Ureter (tissue), 1 donor: ENCODE measurements at regions not wholly inside any gene's neighbourhood (a gene's known extent, or its start where the extent isn't known, plus 50 kb on each side); places are given as distances from the start of the nearest gene placed in this dataset.
"Not testable (repeated sequence)": the region's sequence is repeated elsewhere in the genome, so short reads cannot be mapped to it uniquely, and the experiment has no call there.

Experiments
- DNase-seq: peaks from one replicate; pipeline ENCODE4 v3.0.0-alpha.2; 2020; ENCODE audit warnings: low spot score
- donor health status: DM: yes; HTN: yes; CAD: no.

DNA sequence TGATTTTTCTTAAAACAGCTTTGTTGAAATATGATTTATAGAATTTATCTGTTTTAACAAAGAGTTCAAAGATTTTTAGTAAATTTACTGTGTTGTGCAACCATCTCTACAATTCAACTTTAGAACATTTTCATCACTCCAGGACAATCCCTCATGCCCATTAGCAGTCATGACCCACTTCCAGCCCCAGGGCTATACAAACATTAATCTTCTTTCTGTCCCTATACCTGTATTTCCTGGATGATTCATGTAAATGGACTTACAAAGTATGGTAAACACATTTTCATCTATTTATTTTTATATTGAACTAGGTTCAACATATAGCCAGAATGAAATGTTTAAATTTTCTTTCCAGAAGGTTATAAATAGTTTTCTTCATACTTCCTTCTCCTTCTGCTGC lies 127.8 kb upstream of the CCDC180 start:
- DNase-seq: no peak

DNA sequence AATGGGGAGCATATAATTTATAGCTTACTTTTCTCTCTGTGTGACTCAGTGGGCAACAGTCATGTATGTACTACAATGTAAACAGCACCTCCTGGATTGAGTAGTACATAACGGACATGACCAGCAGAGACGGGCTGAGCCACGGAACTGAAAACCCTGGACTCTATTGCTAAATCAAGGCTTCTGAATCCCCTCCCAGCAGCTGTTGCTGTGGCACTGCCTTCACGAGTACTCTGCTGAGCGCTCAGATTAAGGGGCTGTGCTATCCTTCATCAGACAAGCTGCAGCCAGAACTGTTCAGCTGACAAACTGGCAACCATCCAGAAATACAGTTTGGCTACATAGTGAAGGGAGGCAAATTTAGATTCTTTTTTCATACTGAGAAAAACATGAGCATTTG lies 131.3 kb upstream of the CCDC180 start:
- DNase-seq: no peak

DNA sequence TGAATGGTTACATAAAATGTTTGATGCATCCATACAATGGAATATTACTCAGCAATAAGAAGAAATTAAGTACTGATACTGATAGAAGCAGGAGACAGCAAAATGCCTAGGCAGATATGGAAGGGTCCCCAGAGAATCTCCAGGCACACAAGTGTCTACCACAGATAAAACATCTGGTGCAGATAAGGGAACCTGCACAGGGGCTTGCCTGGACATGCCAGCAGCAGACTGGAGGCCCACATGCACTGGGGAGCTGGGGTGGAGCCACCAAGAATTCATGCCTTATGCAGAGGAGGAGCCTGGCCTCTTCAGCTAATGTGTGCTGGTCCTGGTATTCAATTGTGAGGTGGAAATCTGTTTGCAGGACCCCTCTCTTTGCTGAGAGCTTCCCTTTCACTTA lies 129.2 kb upstream of the CTSV start:
- not testable (repeated sequence) for DNase-seq

DNA sequence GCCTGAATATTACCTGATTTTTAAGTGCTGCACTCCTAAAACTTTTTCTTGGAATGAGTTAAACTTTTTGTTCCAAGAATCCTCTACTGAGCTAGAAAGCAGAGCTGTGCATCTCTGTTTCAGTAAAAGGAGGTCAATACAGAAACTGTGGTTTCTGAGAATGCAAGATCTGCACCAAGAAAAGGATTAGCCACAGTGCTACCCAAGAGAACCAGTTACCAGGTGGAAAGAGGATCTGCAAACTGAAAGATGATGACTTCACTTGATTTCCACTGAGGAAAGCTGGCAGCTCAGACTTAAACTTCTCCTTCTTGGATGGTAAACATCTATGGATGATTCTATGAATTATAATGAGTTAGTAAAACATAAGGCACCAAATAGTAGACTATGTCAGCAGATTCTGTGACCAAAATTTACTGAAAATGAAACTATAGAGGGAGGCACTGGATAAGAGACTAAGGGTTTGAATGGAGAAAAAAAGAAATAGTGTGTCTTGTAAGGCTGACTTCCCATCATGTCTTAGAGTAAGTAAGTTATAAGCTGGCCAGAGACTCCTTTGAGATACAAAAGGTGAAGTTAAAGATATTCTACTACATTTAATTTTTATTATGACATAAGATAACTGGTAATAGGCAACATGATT lies 127.7 kb upstream of the CTSV start:
- DNase-seq: not testable (repeated sequence)

DNA sequence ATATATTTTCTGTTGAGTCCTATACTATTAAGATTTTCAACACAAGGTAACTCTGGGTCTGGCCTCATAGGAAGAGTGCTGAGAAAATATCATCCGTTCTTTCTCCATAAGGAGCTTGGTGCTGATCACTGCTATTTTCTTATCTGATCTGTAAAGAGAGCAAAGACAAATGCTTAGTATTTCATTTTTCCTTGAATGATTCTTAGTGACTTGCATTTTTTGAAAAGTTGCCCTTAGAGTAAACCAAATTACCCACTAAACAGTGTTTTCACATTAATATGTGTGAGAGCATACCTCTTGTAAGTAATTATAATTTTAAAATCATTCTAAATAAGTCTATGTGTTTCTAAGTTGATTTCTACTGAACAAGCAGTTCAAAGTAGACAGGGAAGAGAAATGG lies 121.3 kb upstream of the CTSV start:
- no peak for DNase-seq

DNA sequence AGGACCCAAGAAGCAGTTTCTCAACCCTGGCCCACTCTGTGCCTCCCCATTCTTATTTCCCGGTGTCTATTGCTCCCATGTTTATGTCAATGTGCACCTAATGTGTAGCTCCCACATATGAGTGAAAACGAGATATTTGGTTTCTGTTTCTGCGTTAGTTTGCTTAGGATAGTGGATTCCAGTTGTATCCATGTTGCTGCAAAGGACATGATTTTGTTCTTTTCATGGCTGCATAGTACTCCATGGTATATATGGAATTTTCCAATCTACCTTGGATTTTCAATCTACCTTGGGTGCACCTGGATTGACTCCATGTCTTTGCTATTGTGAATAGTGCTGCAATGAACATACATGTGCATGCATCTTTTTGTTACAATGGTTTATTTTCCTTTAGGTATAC lies 119.8 kb upstream of the CTSV start:
- not testable (repeated sequence) for DNase-seq

DNA sequence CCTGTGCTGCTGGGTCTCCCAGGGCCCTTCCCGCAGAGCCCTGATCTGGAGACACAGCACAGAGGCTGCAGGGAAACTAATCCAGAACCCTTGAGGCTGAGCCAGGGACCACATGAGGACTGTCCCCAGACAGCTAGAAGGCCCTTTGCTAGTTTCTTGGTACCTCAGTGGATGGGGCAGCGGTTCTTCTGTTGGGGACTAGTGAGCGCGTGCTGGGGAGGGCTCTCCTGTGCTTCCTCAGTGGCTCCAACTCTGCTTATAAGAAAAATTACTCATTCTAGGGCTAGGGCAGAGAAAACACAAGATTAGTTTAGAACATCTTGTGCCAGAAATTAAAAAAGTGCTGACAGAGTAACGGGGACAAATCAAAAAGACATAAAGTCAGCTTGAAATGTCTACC lies 116.5 kb upstream of the CTSV start:
- DNase-seq: not testable (repeated sequence)

DNA sequence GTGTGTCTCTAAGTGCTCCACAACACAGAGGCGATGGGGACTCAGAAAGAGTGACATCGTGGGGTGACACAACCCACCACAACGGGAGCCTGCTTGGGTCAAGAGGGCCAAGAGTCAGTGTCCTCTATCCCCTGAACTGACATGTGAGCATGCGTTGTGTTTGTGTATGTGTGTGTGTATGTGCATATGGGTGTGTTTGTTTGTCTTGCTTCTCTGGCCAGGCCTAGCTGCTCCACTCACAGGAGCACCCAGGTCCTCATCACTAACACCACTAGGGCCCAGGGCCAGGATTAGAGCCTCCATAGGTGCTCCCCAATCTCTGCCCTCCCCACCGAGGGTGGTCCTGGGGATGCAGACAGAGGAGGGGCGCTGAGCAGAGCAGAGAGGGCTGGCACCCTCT lies 115.0 kb upstream of the CTSV start:
- no peak for DNase-seq

DNA sequence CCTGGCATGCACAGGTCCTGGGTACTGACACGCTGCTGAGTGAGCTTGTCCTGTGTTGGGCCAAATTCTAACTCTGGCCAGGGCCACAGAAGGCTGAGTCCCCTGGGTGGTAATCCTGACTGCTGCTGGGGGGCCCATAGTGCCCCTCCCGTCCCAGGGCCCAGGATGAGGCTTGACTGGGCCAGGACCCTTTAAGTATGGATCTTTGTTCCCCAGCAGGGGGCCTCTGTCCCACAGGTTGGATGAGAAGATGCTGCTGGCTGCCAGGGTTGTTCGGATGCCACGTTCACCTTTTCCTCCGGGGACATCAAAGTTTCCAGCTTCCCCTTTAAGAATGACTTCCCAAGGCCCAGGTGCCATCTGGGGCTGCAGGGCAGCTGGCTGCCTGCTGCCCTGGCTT lies 114.2 kb upstream of the CTSV start:
- DNase-seq: not testable (repeated sequence)

DNA sequence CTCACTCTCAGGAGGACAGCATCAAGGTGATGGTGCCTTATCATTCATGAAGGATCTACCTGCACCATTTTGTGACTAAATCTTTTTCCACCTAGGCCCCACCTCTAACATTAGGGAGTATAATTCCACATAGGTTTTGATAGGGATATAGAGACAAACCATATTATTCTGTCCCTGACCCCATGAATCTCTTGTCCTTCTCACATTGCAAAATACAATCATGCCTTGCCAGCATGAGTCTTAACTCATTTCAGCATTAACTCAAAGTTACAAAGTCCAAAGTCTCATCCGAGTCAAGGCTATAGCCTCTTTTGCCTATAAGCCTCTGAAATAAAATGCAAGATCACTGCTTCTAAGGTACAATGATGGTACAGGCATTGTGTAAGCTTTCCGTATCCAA lies 111.5 kb upstream of the CTSV start:
- DNase-seq: not testable (repeated sequence)

DNA sequence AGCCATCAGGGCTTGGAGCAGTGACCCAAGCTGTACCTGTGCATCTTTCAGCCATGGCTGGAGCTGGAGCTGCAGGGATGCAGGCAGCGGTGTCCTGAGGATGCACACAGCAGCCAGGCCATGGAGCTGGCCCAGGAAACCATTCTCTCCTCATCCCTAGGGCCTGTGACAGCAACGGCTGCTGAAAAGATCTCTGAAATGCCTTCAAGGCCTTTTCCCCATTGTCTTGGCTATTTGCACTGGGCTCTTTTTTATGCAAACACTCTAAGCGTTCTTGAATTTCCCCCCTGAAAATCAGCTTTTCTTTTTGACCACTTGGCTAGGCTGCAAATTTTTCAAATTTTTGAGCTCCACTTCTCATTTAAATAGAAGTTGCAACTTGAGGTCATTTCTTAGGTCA lies 109.5 kb upstream of the CTSV start:
- DNase-seq: not testable (repeated sequence)

DNA sequence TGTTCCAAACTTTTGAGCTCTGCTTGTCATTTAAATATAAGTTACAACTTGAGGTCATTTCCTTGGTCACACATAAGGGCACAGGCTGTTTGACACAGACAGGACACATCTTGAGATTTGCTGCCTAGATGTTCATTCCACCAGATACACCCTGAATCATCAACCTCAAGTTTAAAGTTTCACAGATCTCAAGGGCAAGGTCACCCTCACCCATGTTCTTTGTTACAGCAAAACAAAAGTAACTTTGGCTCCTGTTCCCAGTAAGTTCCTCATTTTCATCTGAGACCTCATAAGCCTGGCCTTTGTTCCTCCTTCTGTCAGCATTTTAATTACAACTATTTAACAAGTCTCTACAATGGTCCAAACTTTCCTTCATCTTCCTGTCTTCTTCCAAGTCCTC lies 106.7 kb upstream of the CTSV start:
- not testable (repeated sequence) for DNase-seq

DNA sequence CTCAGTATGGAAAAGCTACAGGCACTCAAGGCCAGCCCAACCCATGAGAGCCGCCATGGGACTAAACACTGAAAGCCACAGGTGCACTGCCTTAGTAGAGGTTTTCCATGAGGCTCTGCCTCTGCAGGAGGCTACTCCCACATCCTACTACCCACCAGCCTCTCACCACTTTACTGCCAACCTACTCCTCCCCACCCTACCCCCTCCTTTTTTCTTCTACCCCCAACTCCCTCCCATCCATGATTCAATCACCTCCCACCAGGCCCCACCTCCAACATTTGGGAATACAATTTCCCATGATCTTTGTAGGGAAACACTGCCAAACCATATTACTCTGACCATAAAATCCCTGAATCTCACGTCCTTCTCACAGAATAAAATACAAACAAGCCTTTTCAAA lies 101.6 kb upstream of the CTSV start:
- DNase-seq: no peak

DNA sequence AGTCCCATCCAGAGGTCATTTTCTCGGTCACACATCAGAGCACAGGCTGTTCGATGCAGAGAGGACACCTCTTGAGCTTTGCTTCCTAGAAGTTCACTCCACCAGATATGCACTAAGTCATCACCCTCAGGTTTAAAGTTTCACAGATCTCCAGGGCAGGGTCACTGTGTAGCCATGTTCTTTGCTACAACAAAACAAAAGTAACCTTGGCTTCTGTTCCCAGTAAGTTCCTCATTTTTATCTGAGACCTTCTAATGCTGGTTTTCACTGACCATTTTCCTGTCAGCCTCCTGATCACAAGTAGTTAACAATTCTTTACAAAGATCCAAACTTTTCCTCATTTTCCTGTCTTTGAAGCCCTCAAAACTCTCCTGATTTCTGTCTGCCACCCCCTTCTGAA lies 97.5 kb upstream of the CTSV start:
- no peak for DNase-seq

DNA sequence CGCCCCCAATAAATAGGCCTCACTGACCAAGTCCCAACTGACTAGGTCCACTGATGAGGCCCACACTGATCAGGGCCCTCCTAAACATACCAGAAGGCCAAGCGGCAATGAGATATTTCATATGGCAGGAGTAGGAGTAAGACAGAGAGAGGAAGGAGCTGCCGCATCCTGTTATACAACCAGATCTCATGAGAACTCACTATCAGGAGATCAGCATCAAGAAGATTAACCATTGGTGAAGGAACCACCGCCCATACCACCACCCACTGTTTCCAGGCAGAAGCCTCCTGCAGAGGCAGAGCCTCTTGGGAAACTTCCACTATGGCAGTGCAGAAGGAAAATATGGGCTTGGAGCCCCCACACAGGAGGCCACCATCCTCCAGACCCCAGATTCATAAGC lies 95.0 kb upstream of the CTSV start:
- not testable (repeated sequence) for DNase-seq

DNA sequence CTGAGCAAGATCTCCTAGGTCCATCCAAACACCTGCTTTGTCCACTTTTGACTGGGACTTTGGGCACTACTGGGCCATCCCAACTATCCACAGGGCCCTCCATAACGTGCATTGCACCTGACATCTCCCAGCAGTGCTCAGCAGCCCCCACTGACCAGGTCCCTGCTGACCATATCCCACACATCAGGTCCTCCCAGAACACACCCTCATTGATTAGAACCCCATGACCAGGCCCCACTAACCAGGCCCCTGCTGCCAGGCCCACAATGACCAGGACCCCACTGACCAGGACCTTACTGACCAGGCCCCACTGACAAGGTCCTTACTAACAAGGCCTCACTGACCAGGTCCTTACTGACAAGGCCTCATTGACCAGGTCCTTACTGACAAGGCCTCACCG lies 93.9 kb upstream of the CTSV start:
- DNase-seq: no peak

DNA sequence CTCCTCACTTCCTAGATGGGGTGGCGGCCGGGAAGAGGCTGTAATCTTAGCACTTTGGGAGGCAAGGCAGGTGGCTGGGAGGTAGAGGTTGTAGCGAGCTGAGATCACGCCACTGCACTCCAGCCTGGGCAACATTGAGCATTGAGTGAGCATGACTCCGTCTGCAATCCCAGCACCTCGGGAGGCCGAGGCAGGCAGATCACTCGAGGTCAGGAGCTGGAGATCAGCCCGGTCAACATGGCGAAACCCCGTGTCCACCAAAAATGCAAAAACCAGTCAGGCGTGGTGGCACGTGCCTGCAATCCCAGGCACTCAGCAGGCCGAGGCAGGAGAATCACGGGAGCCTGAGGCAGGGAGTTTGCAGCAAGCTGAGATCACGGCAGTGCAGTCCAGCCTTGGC lies 91.9 kb upstream of the CTSV start:
- not testable (repeated sequence) for DNase-seq

DNA sequence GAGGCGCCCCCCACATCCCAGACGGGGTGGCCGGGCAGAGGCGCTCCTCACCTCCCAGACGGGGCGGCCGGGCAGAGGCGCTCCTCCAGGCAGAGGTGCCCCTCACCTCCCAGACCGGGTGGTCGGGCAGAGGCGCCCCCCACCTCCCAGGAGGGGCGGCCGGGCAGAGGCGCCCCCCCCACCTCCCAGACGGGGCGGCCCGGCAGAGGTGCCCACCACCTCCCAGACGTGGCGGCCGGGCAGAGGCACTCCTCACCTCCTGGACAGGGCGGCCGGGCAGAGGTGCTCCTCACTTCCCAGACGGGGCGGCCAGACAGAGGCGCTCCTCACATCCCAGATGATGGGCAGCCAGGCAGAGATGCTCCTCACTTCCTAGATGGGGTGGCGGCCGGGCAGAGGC lies 91.4 kb upstream of the CTSV start:
- DNase-seq: not testable (repeated sequence)

DNA sequence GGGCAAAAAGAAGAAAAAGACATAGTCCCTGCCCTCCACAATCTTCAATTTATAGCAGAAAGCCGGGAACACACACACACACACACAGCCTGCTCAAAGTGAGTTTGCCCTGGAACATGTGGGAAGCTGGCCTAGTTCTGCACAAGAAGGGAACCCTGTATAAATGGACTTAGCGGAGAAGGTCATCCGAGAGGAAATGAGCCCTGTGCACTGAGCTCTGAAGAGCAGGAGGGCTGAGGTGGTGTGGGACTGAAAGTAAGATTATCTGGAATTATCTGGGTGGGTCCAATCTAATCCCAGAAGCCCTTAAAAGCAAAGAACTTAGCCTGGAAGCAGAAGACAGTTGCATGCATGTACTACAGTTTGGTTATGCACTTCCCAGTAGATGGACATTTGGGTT lies 90.0 kb upstream of the CTSV start:
- DNase-seq: no peak

DNA sequence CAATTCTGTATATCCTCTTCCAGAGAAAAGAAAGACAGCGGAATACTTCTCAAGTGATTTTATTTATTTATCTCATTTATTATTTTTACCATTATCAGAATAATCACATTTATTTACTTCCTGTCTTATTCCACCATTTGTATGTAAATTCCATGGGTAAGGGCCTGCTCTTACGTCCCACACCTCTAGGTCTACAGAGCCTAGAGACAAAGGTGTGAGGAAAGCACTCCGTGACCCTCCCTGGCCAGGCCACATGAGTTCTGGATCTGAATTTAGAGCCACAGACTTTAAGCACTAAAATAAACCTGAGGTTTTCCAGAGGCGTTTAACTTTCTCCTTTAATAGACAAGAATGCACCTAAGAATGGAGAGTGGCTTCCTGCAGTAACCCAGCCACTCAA lies 85.3 kb upstream of the CTSV start:
- DNase-seq: no peak

DNA sequence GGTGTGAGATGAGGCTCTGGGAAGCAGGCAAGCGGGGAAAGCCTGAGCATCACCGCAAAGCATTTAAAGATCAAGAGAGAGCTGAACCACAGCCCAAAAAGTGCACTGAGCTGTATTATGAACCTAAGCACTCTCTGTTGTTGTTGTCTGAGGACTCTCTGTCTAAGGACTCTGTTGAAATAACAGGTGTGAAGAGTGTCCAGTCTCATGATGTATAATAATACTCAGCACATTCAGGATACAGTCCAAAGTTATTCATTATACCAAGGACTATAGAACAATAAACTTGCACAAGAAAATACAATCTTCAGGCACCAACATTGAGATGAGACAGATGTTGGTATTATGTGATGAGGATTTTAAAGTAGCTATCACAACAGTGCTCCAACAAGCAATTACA lies 71.8 kb upstream of the CTSV start:
- DNase-seq: no peak

DNA sequence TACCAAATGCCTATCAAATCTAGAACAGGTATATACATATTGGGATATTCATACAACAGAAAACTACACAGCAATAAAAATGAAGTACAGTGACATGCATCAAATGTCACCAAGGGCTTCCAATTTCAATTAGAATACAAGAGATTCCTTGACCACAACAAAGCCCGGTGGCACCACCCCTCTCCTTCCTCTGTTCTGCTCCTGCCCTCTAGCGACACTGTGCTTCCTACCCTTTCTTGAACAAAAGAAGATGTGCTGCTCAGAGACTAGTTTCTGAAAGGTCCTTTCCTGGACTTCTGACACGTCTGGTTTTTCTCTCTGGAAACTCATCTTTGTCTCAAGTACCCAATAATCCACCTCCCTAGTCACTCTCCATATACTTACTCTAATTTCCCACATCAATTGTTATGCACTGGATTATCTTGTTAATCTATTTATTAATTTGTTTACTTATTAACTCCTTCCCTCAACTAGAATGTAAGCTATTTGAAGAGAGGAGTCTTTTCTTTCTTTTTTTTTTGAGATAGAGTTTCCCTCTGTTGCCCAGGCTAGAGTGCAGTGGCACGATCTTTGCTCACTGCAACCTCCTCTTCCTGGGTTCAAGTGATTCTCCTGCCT lies 70.4 kb upstream of the CTSV start:
- DNase-seq: no peak

DNA sequence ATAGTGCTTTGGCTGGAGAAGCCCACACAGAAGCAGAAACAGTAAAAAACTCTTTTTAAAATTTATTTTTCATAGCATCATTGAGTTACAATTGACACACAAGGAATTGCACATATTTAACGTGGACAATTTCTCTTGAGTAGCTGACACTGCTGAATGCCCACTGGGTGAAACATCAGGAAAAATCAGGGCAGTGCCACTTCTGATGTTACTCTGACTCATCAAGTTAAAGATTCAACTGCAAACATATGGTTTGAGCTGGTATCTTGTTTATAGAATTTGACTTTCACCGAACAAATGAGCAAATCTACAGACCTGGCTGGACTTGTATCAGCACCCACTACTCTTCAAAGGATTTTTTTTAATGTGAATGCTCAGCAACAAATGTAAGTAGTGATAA lies 66.3 kb upstream of the CTSV start:
- not testable (repeated sequence) for DNase-seq
